ENCODE measurements at regions not wholly inside any gene's neighbourhood (a gene's known extent, or its start where the extent isn't known, plus 50 kb on each side); places are given as distances from the start of the nearest gene placed in this dataset.

DNA sequence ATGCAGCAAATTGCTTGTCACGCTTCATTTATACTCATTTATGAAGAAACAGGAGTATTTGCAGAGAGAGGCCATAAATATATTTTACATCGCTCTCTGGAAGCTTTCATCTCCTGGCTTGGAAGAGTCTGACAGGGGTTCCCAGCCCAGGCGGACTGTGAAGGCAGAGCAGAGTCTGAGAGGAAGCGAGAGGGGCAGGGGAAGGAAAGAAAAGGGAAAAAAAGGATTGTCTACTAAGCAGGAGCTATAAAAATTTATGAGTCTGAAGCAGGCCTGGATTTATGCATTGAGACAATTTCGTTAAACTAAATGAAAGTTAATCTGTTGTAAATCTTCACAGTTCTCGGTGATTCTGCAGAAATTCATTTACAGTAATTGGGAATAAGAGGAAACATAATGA is 143.9 kb upstream of the GYPC start:
- Histone ChIP-seq H2AFZ (ENCODE audit: insufficient read depth, low read depth, low read length, poor library complexity, severe bottlenecking) (no peak overlapping the region), H3K79me2 (ENCODE audit: insufficient read depth, low read length) (no peaks in the 10 kb centered on the region), H3K27ac (ENCODE audit: low read depth in 1 of 2, low read length in 2 of 2) (no peak overlapping the region), H3K9me3 (replicated peaks in 1 of 2; ENCODE audit: control insufficient read depth in 1 of 2, insufficient read depth in 1 of 2, low read length in 2 of 2) (no peaks in the 10 kb centered on the region), H3K4me3 (replicated peaks in 1 of 3; ENCODE audit: low read depth in 2 of 3, low read length in 3 of 3) (no peak overlapping the region), H3K9ac (ENCODE audit: insufficient read depth, low read length, poor library complexity, severe bottlenecking) (no peak overlapping the region), H3K36me3 (replicated peaks in 1 of 2; ENCODE audit: control insufficient read depth in 1 of 2, insufficient read depth in 2 of 2, low read length in 2 of 2) (no peaks in the 10 kb centered on the region), H4K20me1 (ENCODE audit: insufficient read depth, low read length) (no peaks in the 10 kb centered on the region), H3K4me2 (replicated peaks; ENCODE audit: extremely low read depth, low read length, poor library complexity, severe bottlenecking) (no peak overlapping the region), H3K27me3 (ENCODE audit: control insufficient read depth in 2 of 2, insufficient read depth in 2 of 2, low read length in 2 of 2) (no peaks in the 10 kb centered on the region), H3K4me1 (ENCODE audit: control insufficient read depth in 1 of 2, insufficient read depth in 2 of 2, low read length in 2 of 2) (no peaks in the 10 kb centered on the region)
- no peak for DNase-seq
- H3K4me3 Mint-ChIP-seq = no peak overlapping the region
- TF ChIP-seq, protein P1, sequence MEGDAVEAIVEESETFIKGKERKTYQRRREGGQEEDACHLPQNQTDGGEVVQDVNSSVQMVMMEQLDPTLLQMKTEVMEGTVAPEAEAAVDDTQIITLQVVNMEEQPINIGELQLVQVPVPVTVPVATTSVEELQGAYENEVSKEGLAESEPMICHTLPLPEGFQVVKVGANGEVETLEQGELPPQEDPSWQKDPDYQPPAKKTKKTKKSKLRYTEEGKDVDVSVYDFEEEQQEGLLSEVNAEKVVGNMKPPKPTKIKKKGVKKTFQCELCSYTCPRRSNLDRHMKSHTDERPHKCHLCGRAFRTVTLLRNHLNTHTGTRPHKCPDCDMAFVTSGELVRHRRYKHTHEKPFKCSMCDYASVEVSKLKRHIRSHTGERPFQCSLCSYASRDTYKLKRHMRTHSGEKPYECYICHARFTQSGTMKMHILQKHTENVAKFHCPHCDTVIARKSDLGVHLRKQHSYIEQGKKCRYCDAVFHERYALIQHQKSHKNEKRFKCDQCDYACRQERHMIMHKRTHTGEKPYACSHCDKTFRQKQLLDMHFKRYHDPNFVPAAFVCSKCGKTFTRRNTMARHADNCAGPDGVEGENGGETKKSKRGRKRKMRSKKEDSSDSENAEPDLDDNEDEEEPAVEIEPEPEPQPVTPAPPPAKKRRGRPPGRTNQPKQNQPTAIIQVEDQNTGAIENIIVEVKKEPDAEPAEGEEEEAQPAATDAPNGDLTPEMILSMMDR (IDR thresholded peaks at IDR 0.05) = no peak
- WGBS (ENCODE audit: insufficient coverage) = 74% methylated on average over 3 of the region's 6 CpGs
- H3K36me3 Mint-ChIP-seq = no peaks in the 10 kb centered on the region
- H3K27ac Mint-ChIP-seq = no peak overlapping the region
- H3K9me3 Mint-ChIP-seq = peaks cover 0 to 8% (median 0%) of the 10 kb centered on the region in 7 donors
- no peaks in the 10 kb centered on the region for H3K4me1 Mint-ChIP-seq
- peaks cover 0 to 2% (median 0%) of the 10 kb centered on the region in 3 donors for H3K27me3 Mint-ChIP-seq (ENCODE audit: low read depth in 3 of 3)
- intact Hi-C loops (cut with micrococcal nuclease) = no loop called here

DNA sequence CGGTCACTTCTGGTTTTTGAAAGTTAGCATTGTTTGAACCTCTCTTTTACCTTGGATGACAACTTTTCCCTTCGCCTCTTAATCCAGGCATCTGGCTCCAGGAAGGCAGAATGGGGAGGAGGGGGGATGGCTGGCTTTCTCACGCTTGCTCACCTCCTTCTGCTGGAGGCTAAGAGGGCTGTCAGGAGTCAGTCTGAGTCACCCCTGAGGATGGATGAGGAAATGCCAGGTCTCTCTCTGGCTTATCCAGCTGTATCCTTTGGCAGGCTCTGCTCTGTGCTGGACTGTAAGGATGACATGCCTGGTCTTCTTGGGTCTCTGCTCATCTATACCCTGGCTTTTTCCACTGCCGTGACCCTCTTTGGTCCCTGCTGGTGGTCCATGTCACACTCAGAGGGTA is 142.9 kb upstream of the GYPC start:
- Mint-ChIP-seq H3K36me3 (no peaks in the 10 kb centered on the region), H3K27me3 (ENCODE audit: low read depth in 3 of 3) (peaks cover 0 to 2% (median 0%) of the 10 kb centered on the region in 3 donors), H3K4me3 (no peak overlapping the region), H3K27ac (no peak overlapping the region), H3K9me3 (peaks cover 0 to 8% (median 0%) of the 10 kb centered on the region in 7 donors), H3K4me1 (no peaks in the 10 kb centered on the region)
- 89% methylated on average over 3 of the region's 4 CpGs for WGBS (ENCODE audit: insufficient coverage)
- no peak overlapping the region for H3K4me3 ChIP-seq (replicated peaks in 1 of 3; ENCODE audit: low read depth in 2 of 3, low read length in 3 of 3)
- H2AFZ ChIP-seq (ENCODE audit: insufficient read depth, low read depth, low read length, poor library complexity, severe bottlenecking) = no peak overlapping the region
- DNase-seq = no peak
- H3K27me3 ChIP-seq (ENCODE audit: control insufficient read depth in 2 of 2, insufficient read depth in 2 of 2, low read length in 2 of 2) = no peaks in the 10 kb centered on the region
- no peak overlapping the region for H3K27ac ChIP-seq (ENCODE audit: low read depth in 1 of 2, low read length in 2 of 2)
- intact Hi-C loops (cut with micrococcal nuclease) = no loop called here
- TF ChIP-seq, protein P1 (IDR thresholded peaks at IDR 0.05) = no peak
- H4K20me1 ChIP-seq (ENCODE audit: insufficient read depth, low read length) = no peaks in the 10 kb centered on the region
- no peak overlapping the region for H3K9ac ChIP-seq (ENCODE audit: insufficient read depth, low read length, poor library complexity, severe bottlenecking)
- no peak overlapping the region for H3K4me2 ChIP-seq (replicated peaks; ENCODE audit: extremely low read depth, low read length, poor library complexity, severe bottlenecking)
- no peaks in the 10 kb centered on the region for H3K36me3 ChIP-seq (replicated peaks in 1 of 2; ENCODE audit: control insufficient read depth in 1 of 2, insufficient read depth in 2 of 2, low read length in 2 of 2)
- H3K4me1 ChIP-seq (ENCODE audit: control insufficient read depth in 1 of 2, insufficient read depth in 2 of 2, low read length in 2 of 2) = no peaks in the 10 kb centered on the region
- H3K79me2 ChIP-seq (ENCODE audit: insufficient read depth, low read length) = no peaks in the 10 kb centered on the region
- no peaks in the 10 kb centered on the region for H3K9me3 ChIP-seq (replicated peaks in 1 of 2; ENCODE audit: control insufficient read depth in 1 of 2, insufficient read depth in 1 of 2, low read length in 2 of 2)
